Lower leg skin (tissue), 4 donors: ENCODE measurements at regions not wholly inside any gene's neighbourhood (a gene's known extent, or its start where the extent isn't known, plus 50 kb on each side); places are given as distances from the start of the nearest gene placed in this dataset.

Experiments
- DNase-seq, 2 donors: peaks; one replicate each; pipeline ENCODE4 v3.0.0-alpha.2; 2019; ENCODE audit warnings: low spot score in 2 of 2
- H3K4me3 ChIP-seq: fragments of 200-600 bp; sonication (generic); 2 replicates; pipeline ENCODE4 v1.5.1; 2017; ENCODE audit warnings: mild to moderate bottlenecking, low read depth; ENCODE audit not compliant: poor library complexity, severe bottlenecking
- CTCF ChIP-seq, 3 donors: fragments of 450-650 bp; IDR thresholded peaks; one replicate each; pipeline ENCODE4 v1.5.1; 2016; ENCODE audit warnings: antibody characterized with exemption in 3 of 3, mild to moderate bottlenecking in 3 of 3, moderate library complexity in 2 of 3
- POLR2A ChIP-seq, 2 donors: fragments of 450-650 bp; IDR thresholded peaks; one replicate each; pipeline ENCODE4 v1.6.1; 2016 to 2017; ENCODE audit warnings: antibody characterized with exemption in 2 of 2, mild to moderate bottlenecking in 1 of 2, moderate library complexity in 1 of 2
- WGBS, 2 donors: methylation state at CpG; one replicate each; pipeline ENCODE4 v1.1.5; 2018; 5-methylcytosine and 5-hydroxymethylcytosine counted together
- intact Hi-C: fragments of 100-400 bp; cut with DNase I; formaldehyde crosslinking; loops from one replicate; pipeline ENCODE4 v1.15.0; 2023; ENCODE audit warnings: low total_unique reads

- TF ChIP-seq CTCF (IDR thresholded peaks at IDR 0.05) (no peak), POLR2A (IDR thresholded peaks at IDR 0.05) (no peak)
- 79 to 81% methylated on average over 7 of the region's 7 CpGs for WGBS, 2 donors
These were observed 442.7 kb upstream of the NR2F2 start for GRCh38 chr15:95887666-95888390.

GRCh38 chr15:95888762-95889161 lies 441.7 kb upstream of the NR2F2 start:
- intact Hi-C loops, result no loop called here
- TF ChIP-seq CTCF (IDR thresholded peaks at IDR 0.05) (no peak), POLR2A (IDR thresholded peaks at IDR 0.05) (no peak)
- no peak for DNase-seq
- WGBS, 2 donors, result 68 to 72% methylated on average over 1 of the region's 1 CpG
- no peak overlapping the region for H3K4me3 ChIP-seq

More at GRCh38 chr15:95887666-95888390, 442.7 kb upstream of the NR2F2 start:
- intact Hi-C loops, result no loop called here
- no peak overlapping the region for H3K4me3 ChIP-seq
- DNase-seq, result no peak

GRCh38 chr15:95894407-95894956 lies 436.0 kb upstream of the NR2F2 start:
- TF ChIP-seq CTCF (IDR thresholded peaks at IDR 0.05), result no peak
- TF ChIP-seq POLR2A (IDR thresholded peaks at IDR 0.05), result no peak
- 29 to 40% methylated on average over 2 of the region's 2 CpGs for WGBS, 2 donors
- no peak for DNase-seq
- no peak overlapping the region for H3K4me3 ChIP-seq
- intact Hi-C loops, result no loop called here

- intact Hi-C loops, result no loop called here
- DNase-seq, result no peak
- H3K4me3 ChIP-seq, result no peak overlapping the region
- TF ChIP-seq POLR2A (IDR thresholded peaks at IDR 0.05) (no peak), CTCF (IDR thresholded peaks at IDR 0.05) (no peak)
These were observed 435.0 kb upstream of the NR2F2 start for GRCh38 chr15:95895508-95895907.

- DNase-seq, result no peak
- H3K4me3 ChIP-seq, result no peak overlapping the region
- intact Hi-C loops, result no loop called here
- TF ChIP-seq POLR2A (IDR thresholded peaks at IDR 0.05) (no peak), CTCF (IDR thresholded peaks at IDR 0.05) (no peak)
- 86 to 90% methylated on average over 2 of the region's 2 CpGs for WGBS, 2 donors
These were observed 432.8 kb upstream of the NR2F2 start for GRCh38 chr15:95897651-95898050.

GRCh38 chr15:95898761-95899160 lies 431.7 kb upstream of the NR2F2 start:
- no peak overlapping the region for H3K4me3 ChIP-seq
- intact Hi-C loops, result no loop called here
- no peak for DNase-seq
- 94 to 100% methylated on average over 1 of the region's 1 CpG for WGBS, 2 donors
- TF ChIP-seq CTCF (IDR thresholded peaks at IDR 0.05) (no peak), POLR2A (IDR thresholded peaks at IDR 0.05) (no peak)
